ENCODE measurements at regions not wholly inside any gene's neighbourhood (a gene's known extent, or its start where the extent isn't known, plus 50 kb on each side); places are given as distances from the start of the nearest gene placed in this dataset.

DNA sequence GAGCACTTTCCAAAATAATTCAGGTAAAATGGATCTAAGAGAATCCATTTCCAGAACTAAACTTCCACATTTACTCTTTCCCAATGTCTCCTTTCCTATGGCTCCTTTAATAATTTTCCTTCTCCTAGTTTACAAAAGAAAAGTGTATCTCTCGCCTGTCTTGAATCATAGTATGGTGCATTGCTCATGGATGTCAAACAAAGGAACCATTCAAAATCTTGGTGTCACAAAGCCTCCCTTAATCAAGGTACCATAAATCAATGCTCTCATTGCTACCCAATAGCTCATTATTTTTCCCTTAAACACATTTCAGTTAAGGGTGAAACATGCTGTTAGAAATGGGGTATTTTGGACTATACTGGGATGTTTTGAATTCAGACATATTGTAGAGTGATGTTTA lies 57.6 kb upstream of the KCNMA1 start:
- TF ChIP-seq, protein P1, sequence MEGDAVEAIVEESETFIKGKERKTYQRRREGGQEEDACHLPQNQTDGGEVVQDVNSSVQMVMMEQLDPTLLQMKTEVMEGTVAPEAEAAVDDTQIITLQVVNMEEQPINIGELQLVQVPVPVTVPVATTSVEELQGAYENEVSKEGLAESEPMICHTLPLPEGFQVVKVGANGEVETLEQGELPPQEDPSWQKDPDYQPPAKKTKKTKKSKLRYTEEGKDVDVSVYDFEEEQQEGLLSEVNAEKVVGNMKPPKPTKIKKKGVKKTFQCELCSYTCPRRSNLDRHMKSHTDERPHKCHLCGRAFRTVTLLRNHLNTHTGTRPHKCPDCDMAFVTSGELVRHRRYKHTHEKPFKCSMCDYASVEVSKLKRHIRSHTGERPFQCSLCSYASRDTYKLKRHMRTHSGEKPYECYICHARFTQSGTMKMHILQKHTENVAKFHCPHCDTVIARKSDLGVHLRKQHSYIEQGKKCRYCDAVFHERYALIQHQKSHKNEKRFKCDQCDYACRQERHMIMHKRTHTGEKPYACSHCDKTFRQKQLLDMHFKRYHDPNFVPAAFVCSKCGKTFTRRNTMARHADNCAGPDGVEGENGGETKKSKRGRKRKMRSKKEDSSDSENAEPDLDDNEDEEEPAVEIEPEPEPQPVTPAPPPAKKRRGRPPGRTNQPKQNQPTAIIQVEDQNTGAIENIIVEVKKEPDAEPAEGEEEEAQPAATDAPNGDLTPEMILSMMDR (IDR thresholded peaks at IDR 0.05) = no peak
- TF ChIP-seq POLR2A (IDR thresholded peaks at IDR 0.05) = no peak
